Esophagus muscularis mucosa (tissue), 4 donors: ENCODE measurements at regions not wholly inside any gene's neighbourhood (a gene's known extent, or its start where the extent isn't known, plus 50 kb on each side); places are given as distances from the start of the nearest gene placed in this dataset.

Experiments used
- DNase-seq: peaks from one replicate; pipeline ENCODE4 v3.0.0-alpha.2; 2017; ENCODE audit errors: extremely low spot score
- H3K27ac ChIP-seq, 4 donors: fragments of 200-600 bp; sonication (generic); replicated peaks in 1 of 4; 1 replicate in 3 of 4; 2 replicates in 1 of 4; pipeline ENCODE4 v1.5.1; 2016 to 2019; ENCODE audit warnings: mild to moderate bottlenecking in 1 of 4
- H3K27me3 ChIP-seq, 4 donors: fragments of 200-600 bp; sonication (generic); one replicate each; pipeline versions ENCODE4 v1.5.1 to v1.6.0; 2016 to 2019
- H3K36me3 ChIP-seq, 4 donors: fragments of 200-600 bp; sonication (generic); one replicate each; pipeline ENCODE4 v1.5.1; 2016 to 2019
- H3K4me1 ChIP-seq, 4 donors: fragments of 200-600 bp; sonication (generic); one replicate each; pipeline ENCODE4 v1.5.1; 2016 to 2019
- H3K4me3 ChIP-seq, 4 donors: fragments of 200-600 bp; sonication (generic); 1 replicate in 2 of 4; 2 replicates in 2 of 4; pipeline ENCODE4 v1.5.1; 2016 to 2019; ENCODE audit warnings: mild to moderate bottlenecking in 4 of 4, moderate library complexity in 1 of 4
- H3K9me3 ChIP-seq, 4 donors: fragments of 200-600 bp; sonication (generic); 1 replicate in 3 of 4; 2 replicates in 1 of 4; pipeline ENCODE4 v1.5.1; 2016 to 2019
- CTCF ChIP-seq, 3 experiments: fragments of 200-600 bp in 2 of 3; fragments of 450-650 bp in 1 of 3; sonication (generic) in 2 of 3; IDR thresholded peaks; one replicate each; pipeline ENCODE4 v1.5.1; 2017 to 2019; ENCODE audit warnings: antibody characterized with exemption in 3 of 3, mild to moderate bottlenecking in 2 of 3, moderate library complexity in 1 of 3
- EP300 ChIP-seq: sonication (generic); formaldehyde crosslinking; IDR thresholded peaks from one replicate; pipeline ENCODE4 v1.6.1; 2017; ENCODE audit warnings: antibody characterized with exemption
- POLR2A ChIP-seq: fragments of 450-650 bp; IDR thresholded peaks from one replicate; pipeline ENCODE4 v1.6.1; 2017; ENCODE audit warnings: antibody characterized with exemption, moderate library complexity, mild to moderate bottlenecking, low read depth
- POLR2AphosphoS5 ChIP-seq, 2 donors: sonication (generic); formaldehyde crosslinking; IDR thresholded peaks; one replicate each; pipeline ENCODE4 v1.6.1; 2017; ENCODE audit warnings: antibody characterized with exemption in 2 of 2
- WGBS: methylation state at CpG from one replicate; pipeline ENCODE4 v1.1.5; 2018; 5-methylcytosine and 5-hydroxymethylcytosine counted together
- intact Hi-C: fragments of 100-400 bp; cut with DNase I; formaldehyde crosslinking; loops from one replicate; pipeline ENCODE4 v1.15.1; 2023

DNA sequence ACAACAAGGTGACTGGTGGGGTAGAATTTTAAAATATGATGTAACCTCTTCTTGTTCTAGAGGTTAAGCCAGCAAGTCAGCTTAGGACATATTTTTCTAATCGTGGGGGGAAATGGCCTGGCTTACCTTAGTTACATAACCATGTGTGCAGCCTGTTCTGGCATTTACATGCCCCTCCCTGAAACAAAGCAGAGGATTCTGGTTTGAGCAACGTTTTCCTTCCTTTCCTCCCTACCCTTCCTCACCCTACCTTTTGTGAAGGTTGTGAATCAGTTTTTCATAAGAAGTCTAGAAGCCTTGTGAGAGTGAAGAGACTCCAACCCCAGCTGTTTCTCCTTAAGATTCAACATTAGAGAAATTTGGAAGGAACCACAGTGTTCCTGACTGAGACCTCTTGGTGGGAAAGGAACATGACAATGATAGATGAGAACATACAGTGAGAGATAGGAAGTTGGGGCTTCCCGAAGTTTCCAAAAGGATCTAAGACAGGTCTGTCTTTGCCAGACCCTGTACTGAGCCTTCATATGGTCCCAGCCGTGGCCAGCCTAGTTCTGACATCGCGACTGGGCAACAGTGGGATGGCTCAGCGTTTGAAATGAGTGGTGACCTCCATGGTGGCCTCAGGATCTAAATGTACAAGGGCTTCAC lies 365.2 kb downstream of the SPATA31D1 start:
- Histone ChIP-seq H3K4me1 (no peaks in the 10 kb centered on the region), H3K9me3 (no peaks in the 10 kb centered on the region), H3K27ac (no peak overlapping the region), H3K4me3 (no peak overlapping the region), H3K27me3 (no peaks in the 10 kb centered on the region), H3K36me3 (no peaks in the 10 kb centered on the region)
- TF ChIP-seq CTCF (IDR thresholded peaks at IDR 0.05) (no peak), POLR2AphosphoS5 (IDR thresholded peaks at IDR 0.05) (no peak), EP300 (no peak), POLR2A (no peak)
- intact Hi-C loops = no loop called here
- no peak for DNase-seq
- WGBS = 92% methylated on average over 7 of the region's 7 CpGs

GRCh38 chr9:82354279-82354659 lies 365.7 kb downstream of the SPATA31D1 start:
- Histone ChIP-seq H3K27me3 (no peaks in the 10 kb centered on the region), H3K27ac (no peak overlapping the region), H3K4me1 (no peaks in the 10 kb centered on the region), H3K9me3 (no peaks in the 10 kb centered on the region), H3K4me3 (no peak overlapping the region), H3K36me3 (no peaks in the 10 kb centered on the region)
- 79% methylated on average over 2 of the region's 2 CpGs for WGBS
- intact Hi-C loops = no loop called here
- DNase-seq = no peak
- TF ChIP-seq EP300 = no peak

DNA sequence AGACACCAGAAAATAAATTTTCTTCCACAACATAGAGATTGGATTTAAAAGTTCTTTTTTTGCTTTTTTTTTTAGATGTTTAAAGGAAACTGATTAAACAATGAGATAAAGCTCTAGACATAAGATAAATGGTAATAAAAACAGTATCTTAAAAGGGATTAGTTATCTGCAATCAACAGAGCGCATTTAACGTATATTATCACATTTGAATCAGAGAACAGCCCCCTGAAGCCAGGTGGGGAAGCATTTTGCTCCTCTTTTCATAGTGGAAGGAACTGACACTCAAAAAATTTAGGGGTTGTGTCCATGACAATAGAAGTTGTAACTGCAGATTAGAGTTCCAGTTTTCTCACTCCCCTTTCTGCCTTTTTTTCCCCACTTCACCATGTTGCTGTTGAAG lies 367.6 kb downstream of the SPATA31D1 start:
- no peaks in the 10 kb centered on the region for H3K9me3 ChIP-seq
- no peaks in the 10 kb centered on the region for H3K27me3 ChIP-seq
- TF ChIP-seq EP300 (no peak), CTCF (IDR thresholded peaks at IDR 0.05) (no peak), POLR2AphosphoS5 (IDR thresholded peaks at IDR 0.05) (no peak), POLR2A (no peak)
- DNase-seq = no peak
- no peak overlapping the region for H3K27ac ChIP-seq
- 75% methylated on average over 2 of the region's 2 CpGs for WGBS
- intact Hi-C loops = no loop called here
- no peaks in the 10 kb centered on the region for H3K4me1 ChIP-seq
- no peaks in the 10 kb centered on the region for H3K36me3 ChIP-seq
- no peak overlapping the region for H3K4me3 ChIP-seq

DNA sequence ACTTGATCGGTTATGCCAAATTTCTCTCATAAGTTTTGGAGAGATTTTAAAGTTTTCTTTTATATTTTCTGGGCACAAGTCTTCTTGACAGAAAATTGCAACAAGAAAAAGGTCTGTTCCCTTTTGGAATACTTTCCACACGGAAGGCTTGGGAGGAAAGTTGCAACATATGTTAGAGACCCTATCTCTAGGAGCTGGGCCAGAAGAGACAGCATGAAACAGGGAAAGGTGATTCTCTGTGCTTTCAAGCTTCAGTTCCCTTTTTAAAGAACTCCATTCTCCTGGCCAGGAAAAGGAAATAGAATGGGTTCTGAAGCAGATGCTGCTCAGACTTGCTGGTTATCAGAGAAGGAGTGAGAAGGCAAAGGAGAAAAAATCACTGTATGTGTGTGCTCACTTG lies 368.3 kb downstream of the SPATA31D1 start:
- no peak for TF ChIP-seq POLR2A
- Histone ChIP-seq H3K27ac (no peak overlapping the region), H3K36me3 (no peaks in the 10 kb centered on the region), H3K4me3 (no peak overlapping the region), H3K9me3 (no peaks in the 10 kb centered on the region), H3K27me3 (no peaks in the 10 kb centered on the region), H3K4me1 (peaks cover 0 to 4% (median 1%) of the 10 kb centered on the region in 4 donors)
- intact Hi-C loops = no loop called here
- DNase-seq = no peak
- WGBS = 79% methylated on average over 2 of the region's 2 CpGs

DNA sequence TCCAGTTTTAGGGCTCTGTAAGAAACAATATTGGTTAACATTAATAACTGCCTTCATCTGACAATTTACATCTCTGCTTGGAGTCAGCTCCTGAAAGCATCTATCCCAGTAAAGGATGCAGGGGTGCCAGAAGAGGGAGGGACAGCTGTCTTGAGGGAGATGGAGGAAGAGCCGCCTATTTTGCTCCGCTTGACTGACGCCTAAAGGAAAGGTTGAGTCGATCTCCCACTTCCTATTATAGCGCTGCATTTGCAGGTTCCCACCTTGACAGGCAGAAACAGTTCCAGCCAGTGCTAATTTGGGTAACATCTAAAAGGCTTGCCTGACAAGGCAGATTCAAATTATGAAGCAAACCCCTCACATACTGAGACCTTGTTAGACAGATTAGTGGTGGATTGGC lies 374.6 kb downstream of the SPATA31D1 start:
- Histone ChIP-seq H3K27ac (no peak overlapping the region), H3K9me3 (no peaks in the 10 kb centered on the region), H3K27me3 (no peaks in the 10 kb centered on the region), H3K4me1 (peaks cover 0 to 4% (median 1%) of the 10 kb centered on the region in 4 donors), H3K36me3 (no peaks in the 10 kb centered on the region), H3K4me3 (no peak overlapping the region)
- no peak for DNase-seq
- WGBS = 84% methylated on average over 5 of the region's 5 CpGs
- intact Hi-C loops = no loop called here
- no peak for TF ChIP-seq POLR2AphosphoS5 (IDR thresholded peaks at IDR 0.05)
- TF ChIP-seq EP300 = no peak
- no peak for TF ChIP-seq POLR2A

- no peak for TF ChIP-seq POLR2AphosphoS5 (IDR thresholded peaks at IDR 0.05)
- no peak for TF ChIP-seq EP300
- TF ChIP-seq POLR2A = no peak
- no peak for TF ChIP-seq CTCF (IDR thresholded peaks at IDR 0.05)
- intact Hi-C loops = no loop called here
- Histone ChIP-seq H3K4me3 (no peak overlapping the region), H3K27ac (no peak overlapping the region), H3K4me1 (peaks cover 0 to 4% (median 1%) of the 10 kb centered on the region in 4 donors), H3K36me3 (no peaks in the 10 kb centered on the region), H3K27me3 (no peaks in the 10 kb centered on the region), H3K9me3 (no peaks in the 10 kb centered on the region)
- WGBS = 85% methylated on average over 5 of the region's 5 CpGs
- DNase-seq = no peak
Observed at GRCh38 chr9:82363682-82364081, 375.1 kb downstream of the SPATA31D1 start.
